ENCODE measurements at regions not wholly inside any gene's neighbourhood (a gene's known extent, or its start where the extent isn't known, plus 50 kb on each side); places are given as distances from the start of the nearest gene placed in this dataset.

DNA sequence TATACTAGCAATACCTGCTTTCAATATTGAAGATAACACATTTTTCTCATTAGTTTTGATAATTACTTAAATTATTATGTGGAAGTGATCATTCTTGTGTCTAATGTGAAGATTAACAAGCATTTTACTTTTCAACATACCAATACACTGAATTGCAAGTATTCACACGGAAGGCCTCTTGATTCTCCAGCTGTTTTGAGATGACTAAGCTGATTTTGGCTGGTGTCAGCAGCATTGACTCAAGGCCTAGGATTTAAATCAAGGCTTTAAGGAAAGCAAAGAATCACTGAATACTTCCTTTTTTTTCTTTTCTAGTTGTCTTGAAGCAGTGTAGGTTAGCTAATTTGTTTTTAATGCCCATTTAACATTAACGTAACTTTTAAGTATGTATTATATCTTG is 373.7 kb downstream of the SRGAP2C start:
- CTCF ChIA-PET = no interaction called here
- Histone ChIP-seq H4K5ac (ENCODE audit: low read depth, low read length) (no peak overlapping the region), H3K4me3 (ENCODE audit: insufficient read depth, low read depth, low read length) (no peak overlapping the region), H2BK20ac (ENCODE audit: low read depth, low read length) (no peak overlapping the region), H3K79me1 (ENCODE audit: low read depth in 1 of 2, low read length in 2 of 2) (no peaks in the 10 kb centered on the region), H3K9me3 (ENCODE audit: control insufficient read depth, insufficient read depth, low read length) (no peaks in the 10 kb centered on the region), H3K9me1 (ENCODE audit: insufficient read depth, low read length) (no peaks in the 10 kb centered on the region), H3K56ac (ENCODE audit: extremely low read depth, insufficient read depth, low read length) (no peak overlapping the region), H2BK15ac (ENCODE audit: low read depth, low read length) (no peak overlapping the region), H4K20me1 (ENCODE audit: insufficient read depth, low read length) (no peaks in the 10 kb centered on the region), H2AFZ (replicated peaks; ENCODE audit: low read length, poor library complexity) (no peak overlapping the region), H3K14ac (replicated peaks; ENCODE audit: low read depth, low read length) (no peak overlapping the region), H3K4me2 (ENCODE audit: low read depth, low read length) (no peak overlapping the region), H3K4me1 (ENCODE audit: control insufficient read depth, insufficient read depth, low read length) (no peaks in the 10 kb centered on the region), H2AK5ac (ENCODE audit: low read depth, low read length) (no peak overlapping the region), H3K18ac (ENCODE audit: low read depth, low read length) (no peak overlapping the region), H3K4ac (ENCODE audit: low read depth, low read length) (no peak overlapping the region), H2BK120ac (ENCODE audit: low read depth, low read length) (no peak overlapping the region), H4K8ac (ENCODE audit: low read depth in 2 of 2, low read length in 2 of 2) (no peak overlapping the region), H3K23ac (ENCODE audit: low read depth, low read length) (no peak overlapping the region), H4K91ac (ENCODE audit: insufficient read depth, low read depth, low read length) (no peak overlapping the region), H2AK9ac (replicated peaks; ENCODE audit: low read depth, low read length, poor library complexity) (no peak overlapping the region), H2BK5ac (ENCODE audit: low read depth, low read length, poor library complexity, severe bottlenecking) (no peak overlapping the region), H3K27me3 (ENCODE audit: control insufficient read depth, insufficient read depth, low read length) (no peaks in the 10 kb centered on the region; the same call in none of the 2 replicates), H3K36me3 (ENCODE audit: control insufficient read depth, insufficient read depth, low read length) (no peaks in the 10 kb centered on the region), H3K9ac (ENCODE audit: low read depth, low read length) (no peak overlapping the region), H3K27ac (ENCODE audit: insufficient read depth, low read length) (no peak overlapping the region)
- in situ Hi-C loops (cut with MboI; ENCODE audit: low sequenced_read_pairs) (no loop called here), dilution Hi-C loops (cut with HindIII; ENCODE audit: low sequenced_read_pairs, unreplicated experiment) (no loop called here), intact Hi-C loops (cut with micrococcal nuclease) (loop anchor here (5.0 kb wide), 2 partner anchors 41 to 86 kb away; no protein-coding TSS in a partner anchor)
- no CpG with 5 or more reads among the region's 2 CpGs for WGBS, 2 experiments (ENCODE audit: extremely low coverage in 2 of 2, insufficient read length in 1 of 2)
- POLR2A ChIA-PET (ENCODE audit: unreplicated experiment) = no interaction called here
- BruUV-seq (replicated peaks) = no TSS peak
- peak; percentile 90 for DNase-seq
- peak; percentile 86 for TF ChIP-seq MAFK (IDR thresholded peaks at IDR 0.05; ENCODE audit: low read depth, low read length)
- no peak for TF ChIP-seq RFX5 (IDR thresholded peaks at IDR 0.05; ENCODE audit: low read depth, low read length)
- no peak for TF ChIP-seq FOS (IDR thresholded peaks at IDR 0.05; ENCODE audit: low read depth, low read length)
- peak; percentile 80 for TF ChIP-seq NFE2L2 (IDR thresholded peaks at IDR 0.05; ENCODE audit: low read depth, low read length)
- ATAC-seq (ENCODE audit: low read depth) = peak; percentile 92
